ENCODE measurements at regions not wholly inside any gene's neighbourhood (a gene's known extent, or its start where the extent isn't known, plus 50 kb on each side); places are given as distances from the start of the nearest gene placed in this dataset.

- no peak overlapping the region for H3K4me3 Mint-ChIP-seq
- no peak for ATAC-seq
Measured at GRCh38 chr1:55387145-55387544, 172.0 kb upstream of the USP24 start.

GRCh38 chr1:55386456-55386855 lies 171.3 kb upstream of the USP24 start:
- H3K4me1 Mint-ChIP-seq: no peaks in the 10 kb centered on the region
- no peaks in the 10 kb centered on the region for H3K9me3 Mint-ChIP-seq
- no peak overlapping the region for H3K27ac Mint-ChIP-seq
- H3K4me3 Mint-ChIP-seq: no peak overlapping the region
- H3K27me3 Mint-ChIP-seq: peaks cover 13% of the 10 kb centered on the region
- ATAC-seq: no peak
- DNase-seq: no peak

More at GRCh38 chr1:55387145-55387544, 172.0 kb upstream of the USP24 start:
- H3K4me1 Mint-ChIP-seq: no peaks in the 10 kb centered on the region
- no peak for DNase-seq
- no peaks in the 10 kb centered on the region for H3K9me3 Mint-ChIP-seq
- H3K27me3 Mint-ChIP-seq: peaks cover 13% of the 10 kb centered on the region
- no peak overlapping the region for H3K27ac Mint-ChIP-seq

GRCh38 chr1:55385402-55386018 lies 170.3 kb upstream of the USP24 start:
- Mint-ChIP-seq H3K27ac (no peak overlapping the region), H3K4me1 (no peaks in the 10 kb centered on the region), H3K27me3 (peaks cover 4% of the 10 kb centered on the region), H3K4me3 (no peak overlapping the region), H3K9me3 (no peaks in the 10 kb centered on the region)
- ATAC-seq: no peak
- no peak for DNase-seq

GRCh38 chr1:55384637-55385036 lies 169.5 kb upstream of the USP24 start:
- Mint-ChIP-seq H3K4me3 (no peak overlapping the region), H3K9me3 (no peaks in the 10 kb centered on the region), H3K4me1 (no peaks in the 10 kb centered on the region), H3K27ac (no peak overlapping the region), H3K27me3 (no peaks in the 10 kb centered on the region)
- DNase-seq (no peak), ATAC-seq (peak; percentile 26)

- Mint-ChIP-seq H3K4me3 (no peak overlapping the region), H3K27ac (no peak overlapping the region), H3K9me3 (no peaks in the 10 kb centered on the region), H3K27me3 (no peaks in the 10 kb centered on the region), H3K4me1 (peaks cover 10% of the 10 kb centered on the region)
- ATAC-seq (no peak), DNase-seq (no peak)
Measured at GRCh38 chr1:55382806-55383305, 167.7 kb upstream of the USP24 start.

- ATAC-seq (no peak), DNase-seq (no peak)
- Mint-ChIP-seq H3K4me1 (peaks cover 10% of the 10 kb centered on the region), H3K4me3 (no peak overlapping the region), H3K27me3 (no peaks in the 10 kb centered on the region), H3K27ac (no peak overlapping the region), H3K9me3 (no peaks in the 10 kb centered on the region)
Measured at GRCh38 chr1:55381983-55382382, 166.8 kb upstream of the USP24 start.

- H3K4me3 Mint-ChIP-seq: no peak overlapping the region
- DNase-seq (no peak), ATAC-seq (no peak)
- peaks cover 10% of the 10 kb centered on the region for H3K4me1 Mint-ChIP-seq
- no peaks in the 10 kb centered on the region for H3K27me3 Mint-ChIP-seq
- H3K27ac Mint-ChIP-seq: no peak overlapping the region
- no peaks in the 10 kb centered on the region for H3K9me3 Mint-ChIP-seq
Measured at GRCh38 chr1:55381491-55381890, 166.3 kb upstream of the USP24 start.

GRCh38 chr1:55380355-55380970 lies 165.3 kb upstream of the USP24 start:
- ATAC-seq: no peak

GRCh38 chr1:55378582-55378981 lies 163.4 kb upstream of the USP24 start:
- H3K9me3 Mint-ChIP-seq: no peaks in the 10 kb centered on the region
- DNase-seq (peak; percentile 15 to 26), ATAC-seq (peak; percentile 64)
- H3K27ac Mint-ChIP-seq: peak overlapping the region in 1 of 2 donors; percentile 55
- no peaks in the 10 kb centered on the region for H3K27me3 Mint-ChIP-seq
- H3K4me3 Mint-ChIP-seq: no peak overlapping the region
- H3K4me1 Mint-ChIP-seq: peaks cover 10% of the 10 kb centered on the region

More at GRCh38 chr1:55380355-55380970, 165.3 kb upstream of the USP24 start:
- no peaks in the 10 kb centered on the region for H3K9me3 Mint-ChIP-seq
- peaks cover 10% of the 10 kb centered on the region for H3K4me1 Mint-ChIP-seq
- DNase-seq: no peak
- no peak overlapping the region for H3K4me3 Mint-ChIP-seq
- peak overlapping the region in 1 of 2 donors; percentile 85 for H3K27ac Mint-ChIP-seq
- no peaks in the 10 kb centered on the region for H3K27me3 Mint-ChIP-seq

- H3K4me1 Mint-ChIP-seq: peaks cover 10% of the 10 kb centered on the region
- H3K27me3 Mint-ChIP-seq: no peaks in the 10 kb centered on the region
- no peak for ATAC-seq
- H3K27ac Mint-ChIP-seq: no peak overlapping the region
- H3K4me3 Mint-ChIP-seq: no peak overlapping the region
- no peaks in the 10 kb centered on the region for H3K9me3 Mint-ChIP-seq
- no peak for DNase-seq
Measured at GRCh38 chr1:55376897-55377296, 161.7 kb upstream of the USP24 start.

GRCh38 chr1:55375617-55376258 lies 160.6 kb upstream of the USP24 start:
- peak; percentile 56 for ATAC-seq
- Mint-ChIP-seq H3K9me3 (no peaks in the 10 kb centered on the region), H3K4me3 (no peak overlapping the region), H3K27ac (no peak overlapping the region), H3K4me1 (peaks cover 10% of the 10 kb centered on the region), H3K27me3 (no peaks in the 10 kb centered on the region)
- DNase-seq: peak; percentile 23 to 28

GRCh38 chr1:55374801-55375616 lies 159.8 kb upstream of the USP24 start:
- ATAC-seq (no peak), DNase-seq (no peak)
- Mint-ChIP-seq H3K27ac (no peak overlapping the region), H3K9me3 (no peaks in the 10 kb centered on the region), H3K4me3 (no peak overlapping the region), H3K27me3 (no peaks in the 10 kb centered on the region), H3K4me1 (peaks cover 10% of the 10 kb centered on the region)

- H3K27ac Mint-ChIP-seq: no peak overlapping the region
- peaks cover 0 to 5% of the 10 kb centered on the region in 2 donors for H3K9me3 Mint-ChIP-seq
- no peaks in the 10 kb centered on the region for H3K27me3 Mint-ChIP-seq
- no peak for ATAC-seq
- DNase-seq: no peak
- peaks cover 7% of the 10 kb centered on the region for H3K4me1 Mint-ChIP-seq
- H3K4me3 Mint-ChIP-seq: no peak overlapping the region
Measured at GRCh38 chr1:55374216-55374615, 159.1 kb upstream of the USP24 start.

- ATAC-seq (no peak), DNase-seq (no peak)
- Mint-ChIP-seq H3K27me3 (no peaks in the 10 kb centered on the region), H3K27ac (no peak overlapping the region), H3K9me3 (peaks cover 0 to 7% of the 10 kb centered on the region in 2 donors), H3K4me1 (no peaks in the 10 kb centered on the region), H3K4me3 (no peak overlapping the region)
Measured at GRCh38 chr1:55369474-55369873, 154.3 kb upstream of the USP24 start.

- no peak overlapping the region for H3K27ac Mint-ChIP-seq
- no peaks in the 10 kb centered on the region for H3K4me1 Mint-ChIP-seq
- DNase-seq (no peak), ATAC-seq (no peak)
- H3K4me3 Mint-ChIP-seq: no peak overlapping the region
- H3K27me3 Mint-ChIP-seq: peaks cover 5% of the 10 kb centered on the region
- peaks cover 0 to 7% of the 10 kb centered on the region in 2 donors for H3K9me3 Mint-ChIP-seq
Measured at GRCh38 chr1:55368698-55369097, 153.5 kb upstream of the USP24 start.
